ENCODE measurements at regions not wholly inside any gene's neighbourhood (a gene's known extent, or its start where the extent isn't known, plus 50 kb on each side); places are given as distances from the start of the nearest gene placed in this dataset.
"Not testable (repeated sequence)": the region's sequence is repeated elsewhere in the genome, so short reads cannot be mapped to it uniquely, and the experiment has no call there.

DNA sequence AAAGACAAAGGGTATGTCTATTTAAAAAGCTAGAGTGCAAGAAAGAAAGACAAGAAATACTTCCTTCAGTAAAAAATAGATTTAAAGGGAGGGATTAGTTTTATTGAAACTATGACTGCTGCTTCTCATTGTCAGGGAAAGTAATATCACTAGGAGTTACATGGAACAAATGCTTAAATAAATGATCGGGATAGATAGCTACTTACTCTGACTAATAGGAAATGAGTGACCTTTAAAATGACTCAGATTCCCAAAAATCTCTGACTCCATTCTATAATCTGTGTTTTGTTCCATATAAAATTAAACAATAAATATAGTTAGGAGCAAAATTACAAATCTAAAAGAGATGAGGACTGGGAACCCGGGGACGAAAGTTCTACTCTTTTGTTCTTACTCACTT, 669.3 kb downstream of the NR4A2 start:
- DNase-seq: no peak

- no peak for DNase-seq
Observed at GRCh38 chr2:155662224-155662623, 670.3 kb downstream of the NR4A2 start.

- DNase-seq: no peak
Observed at GRCh38 chr2:155653176-155653575, 679.3 kb downstream of the NR4A2 start.

DNA sequence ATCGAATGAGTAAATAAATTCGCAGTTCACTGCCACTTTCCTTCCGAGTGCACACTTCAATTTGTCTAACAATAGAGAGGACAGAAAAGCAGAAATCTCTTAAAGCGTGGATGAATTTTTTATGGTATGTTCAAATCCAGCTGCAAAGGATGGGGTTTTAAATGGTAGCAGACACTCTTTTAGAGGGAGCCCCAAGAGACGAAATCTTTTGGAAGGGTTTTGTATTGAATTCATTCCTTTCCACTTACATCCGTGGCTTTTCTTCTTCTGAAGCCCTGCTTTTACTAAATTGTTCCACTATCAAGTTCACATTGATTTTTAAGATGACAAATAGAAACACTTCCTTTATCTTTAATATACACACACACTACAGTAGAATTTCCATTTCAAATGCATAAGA, 680.7 kb downstream of the NR4A2 start:
- DNase-seq: no peak

DNA sequence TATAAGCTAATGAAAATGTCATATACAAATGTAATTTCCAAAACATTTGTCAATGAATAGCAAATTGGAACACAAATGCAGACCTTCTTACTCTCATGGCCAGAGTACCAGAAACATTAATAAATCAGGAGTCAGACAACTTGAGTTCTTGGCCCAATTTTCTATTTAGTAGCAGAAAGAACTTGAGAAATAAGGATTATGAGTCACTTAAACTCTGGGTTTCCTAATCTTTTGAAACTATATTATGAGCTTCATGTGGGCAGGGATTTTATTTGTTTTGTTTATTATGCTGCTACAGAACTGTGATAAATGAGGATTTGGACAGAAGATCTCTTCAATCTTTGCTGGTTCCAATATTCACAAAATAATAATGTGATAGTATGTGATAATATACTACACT, 686.7 kb downstream of the NR4A2 start:
- DNase-seq: no peak

DNA sequence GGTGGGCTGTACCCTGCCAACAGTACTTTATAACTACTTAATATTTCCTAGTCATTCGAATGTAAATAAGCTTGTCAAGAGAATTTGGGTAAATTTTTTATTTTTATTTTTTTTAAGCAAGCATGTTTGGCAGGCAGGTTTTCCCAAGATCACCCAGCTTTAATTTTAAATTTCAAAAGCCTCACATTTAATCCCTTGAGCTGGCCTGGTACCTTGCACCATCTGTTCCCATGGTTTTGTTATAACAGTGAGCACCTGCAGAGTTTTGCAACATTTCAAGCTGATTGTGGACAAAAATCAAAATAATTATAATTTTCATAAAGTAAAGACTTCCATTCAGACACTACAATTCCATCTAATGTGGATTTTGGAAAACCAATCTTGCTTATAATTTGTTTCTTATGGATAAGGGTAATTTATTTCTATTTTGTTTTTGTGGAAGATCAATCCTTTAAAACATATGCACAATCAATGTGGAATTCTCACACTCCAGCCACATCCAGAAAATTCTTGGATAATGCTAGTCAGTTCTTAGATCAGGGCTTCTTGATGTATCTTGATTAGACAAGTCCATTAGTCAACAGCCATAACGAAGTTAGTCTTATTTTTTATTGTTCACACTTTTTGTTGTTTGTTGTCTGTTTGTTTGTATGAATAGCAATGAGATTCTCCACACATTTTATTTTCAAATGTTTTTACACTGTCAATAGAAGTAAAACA, 689.3 kb downstream of the NR4A2 start:
- no peak for DNase-seq

DNA sequence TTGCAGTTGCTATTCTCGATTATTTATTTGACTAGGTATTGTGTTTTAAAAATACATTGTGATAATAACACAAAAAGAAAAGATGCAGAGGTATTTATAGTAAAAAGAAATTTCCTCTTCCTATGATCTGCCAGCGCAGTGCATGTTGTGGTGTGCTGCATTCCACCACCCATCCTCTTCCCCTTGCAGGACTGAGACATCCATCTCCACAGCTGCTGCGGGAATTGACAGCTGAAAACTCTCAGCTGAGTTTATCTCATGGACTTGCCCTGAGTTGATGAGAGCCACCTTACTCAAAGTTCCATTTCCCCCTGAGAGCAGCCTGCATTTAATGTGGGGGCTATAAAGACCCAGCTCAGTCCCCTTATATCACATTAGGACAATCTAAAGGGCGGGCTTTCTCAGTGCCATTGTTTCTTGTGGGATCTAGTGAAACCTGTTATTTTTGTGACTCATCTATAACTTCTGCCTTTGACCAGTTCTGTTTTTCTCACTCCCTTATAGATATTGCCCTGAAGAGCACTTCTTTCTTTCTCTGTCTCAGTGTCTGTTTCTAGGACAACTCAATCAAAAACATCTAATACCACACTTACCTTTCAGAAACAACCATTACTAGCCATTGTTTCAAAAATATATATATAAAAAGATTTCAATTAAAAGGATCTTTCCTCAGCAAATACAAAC, 698.5 kb downstream of the NR4A2 start:
- no peak for DNase-seq

GRCh38 chr2:155633060-155633839, 699.3 kb downstream of the NR4A2 start:
- no peak for DNase-seq

- DNase-seq: no peak
Observed at GRCh38 chr2:155630760-155631159, 701.8 kb downstream of the NR4A2 start.

- DNase-seq: no peak
Observed at GRCh38 chr2:155622443-155622842, 710.1 kb downstream of the NR4A2 start.

GRCh38 chr2:155600914-155601760, 731.4 kb downstream of the NR4A2 start:
- no peak for DNase-seq

- DNase-seq: no peak
Observed at GRCh38 chr2:155600296-155600695, 732.2 kb downstream of the NR4A2 start.

DNA sequence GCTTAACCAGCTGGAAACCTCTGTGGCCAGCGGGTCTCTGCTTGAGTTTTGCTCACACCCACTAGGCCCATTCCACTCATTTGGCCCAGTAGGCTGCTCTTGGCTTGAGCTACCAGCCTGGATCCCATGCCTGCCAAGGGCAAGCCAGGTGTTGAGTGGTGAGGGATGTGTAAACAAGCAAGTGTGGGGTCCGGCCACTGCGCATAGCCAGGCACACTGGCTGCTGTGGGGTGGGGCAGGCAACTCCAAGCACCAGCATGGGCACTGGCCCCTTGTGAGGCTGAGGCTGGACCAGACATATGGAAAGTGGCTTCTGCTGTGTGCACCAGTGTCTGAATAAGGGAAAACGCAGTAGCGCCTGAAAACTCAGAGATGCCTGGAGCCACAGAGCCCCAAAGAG, 732.7 kb downstream of the NR4A2 start:
- DNase-seq: no peak

DNA sequence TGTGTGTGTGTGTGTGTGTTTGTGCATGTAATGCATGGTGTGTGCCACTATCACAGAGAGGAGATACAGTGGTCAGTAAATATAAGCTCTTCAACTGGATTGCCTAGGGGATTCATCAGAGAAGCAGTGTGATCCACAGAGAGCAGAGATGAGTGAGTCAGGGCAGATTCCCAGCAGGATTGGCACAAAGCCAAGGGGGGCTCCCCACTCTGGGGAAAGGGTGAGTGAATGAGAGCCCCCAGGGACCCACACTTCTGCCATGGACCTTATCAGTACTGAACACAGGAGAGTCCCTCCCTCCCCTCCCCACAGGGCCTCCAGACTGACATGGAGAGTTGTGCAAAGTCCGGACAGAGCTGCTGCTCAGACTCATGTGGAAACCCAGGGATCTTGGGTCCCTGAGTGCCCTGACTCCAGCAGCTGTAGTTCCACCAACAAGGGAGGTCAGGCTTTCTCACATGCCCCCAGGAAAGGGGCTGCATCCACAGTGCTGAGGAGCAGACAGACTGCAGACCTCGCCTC, 748.8 kb downstream of the NR4A2 start:
- DNase-seq: no peak

GRCh38 chr2:155574941-155575340, 757.6 kb downstream of the NR4A2 start:
- DNase-seq: no peak

DNA sequence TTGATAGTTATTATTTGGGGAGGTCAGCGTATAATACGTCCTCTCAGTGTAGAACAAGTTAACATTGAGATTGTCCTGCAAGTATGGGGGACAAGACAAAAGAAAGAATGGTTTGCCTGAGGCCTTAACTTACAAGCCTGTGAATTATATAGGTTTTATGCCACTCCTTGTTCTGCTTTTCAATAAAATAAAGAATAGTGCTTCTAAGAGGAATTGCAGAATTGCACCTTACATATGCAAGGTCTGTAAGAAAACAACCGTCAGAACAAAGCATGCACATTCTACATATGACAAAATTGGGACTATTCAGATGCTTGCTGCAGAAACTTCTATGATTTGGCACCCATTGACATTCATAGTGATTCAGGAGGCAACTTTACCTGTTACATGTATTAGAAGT, 785.0 kb downstream of the NR4A2 start:
- no peak for DNase-seq

DNA sequence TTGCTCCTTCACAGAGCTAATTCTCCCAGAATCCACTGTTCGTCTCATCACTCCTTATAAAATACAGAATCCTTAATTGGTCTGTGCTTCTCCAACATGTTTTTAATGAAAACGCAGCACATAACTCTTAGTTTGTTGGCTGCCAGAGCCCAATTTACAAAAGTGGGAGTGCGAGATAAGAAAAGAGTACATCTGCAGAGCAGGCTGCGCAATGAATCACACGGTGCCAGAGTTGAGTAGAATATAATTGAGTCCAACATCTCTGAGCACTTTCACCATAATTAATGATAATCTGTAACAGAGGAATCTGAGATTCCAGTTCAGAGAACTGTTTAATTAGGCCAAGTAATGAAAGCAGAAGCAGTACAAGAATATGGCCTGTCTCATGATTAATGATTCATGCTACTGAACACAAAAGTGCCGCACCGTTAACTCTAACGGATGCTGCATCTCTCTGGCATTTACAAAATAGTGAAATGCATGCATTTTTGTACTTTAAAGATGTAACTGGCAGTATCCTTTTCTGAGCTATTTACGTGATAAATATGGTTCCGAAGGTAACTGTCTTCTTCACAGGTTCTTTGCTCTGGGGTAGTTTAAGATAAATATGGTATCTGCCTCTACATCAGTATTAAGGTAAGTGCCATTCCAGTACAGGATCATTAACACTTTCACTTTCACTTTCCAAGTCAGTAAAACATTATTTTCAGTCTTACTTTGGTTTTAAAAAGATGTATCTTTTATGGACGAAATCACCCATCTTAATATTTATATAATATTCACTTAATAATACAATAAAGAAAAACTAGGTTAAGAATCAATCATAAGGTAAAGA, 785.6 kb downstream of the NR4A2 start:
- DNase-seq: no peak

- not testable (repeated sequence) for DNase-seq
Observed at GRCh38 chr2:155539028-155539427, 793.5 kb downstream of the NR4A2 start.

- no peak for DNase-seq
Observed at GRCh38 chr2:155528034-155528433, 804.5 kb downstream of the NR4A2 start.

- DNase-seq: no peak
Observed at GRCh38 chr2:155525199-155525598, 807.3 kb downstream of the NR4A2 start.

- DNase-seq: no peak
Observed at GRCh38 chr2:155519529-155520130, 812.9 kb downstream of the NR4A2 start.

All from SIG-M5 (cell line).